C4-2B (cell line): ENCODE measurements at regions not wholly inside any gene's neighbourhood (a gene's known extent, or its start where the extent isn't known, plus 50 kb on each side); places are given as distances from the start of the nearest gene placed in this dataset.

Source experiments
- ZFX ChIP-seq: fragments of 450-650 bp; IDR thresholded peaks from 2 replicates; pipeline ENCODE4 v1.6.1; 2017
- TF ChIP-seq, protein P1 (sequence below): fragments of 450-650 bp; conservative IDR thresholded peaks from 2 replicates; pipeline ENCODE4 v1.5.1; 2017; ENCODE audit warnings: mild to moderate bottlenecking

DNA sequence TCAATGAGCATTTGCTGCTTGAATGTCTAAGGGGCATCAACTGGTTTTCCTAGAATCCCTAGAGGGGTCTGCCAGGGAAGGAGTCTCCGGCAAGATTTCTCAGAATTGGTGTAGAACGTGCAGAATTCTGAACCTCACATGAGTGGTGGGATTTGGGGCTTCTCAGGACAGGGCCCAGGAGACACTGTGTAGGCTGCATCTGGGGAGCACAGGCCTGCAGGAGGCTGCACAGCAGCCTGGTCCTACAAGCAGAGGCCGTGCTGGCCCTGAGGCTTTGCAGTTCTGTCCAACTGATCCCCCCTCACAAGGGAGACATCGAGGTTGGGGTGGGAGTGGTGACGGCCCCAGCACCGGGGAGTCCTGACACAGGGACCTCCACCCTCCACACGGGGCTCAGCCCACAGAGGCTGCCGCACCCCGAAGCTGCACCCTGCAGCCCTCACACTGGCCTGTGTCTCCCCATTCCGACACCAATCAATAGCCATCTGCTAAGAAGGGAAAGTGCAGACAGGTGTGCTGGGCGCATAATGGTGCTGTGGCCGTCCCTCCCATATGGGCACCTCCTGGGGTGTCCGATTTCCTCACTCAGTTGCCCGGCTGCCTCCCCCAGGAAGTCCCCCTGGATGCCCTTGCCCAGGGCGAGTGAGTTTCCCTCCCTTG lies 688.1 kb downstream of the BRD1 start:
- TF ChIP-seq, protein P1, sequence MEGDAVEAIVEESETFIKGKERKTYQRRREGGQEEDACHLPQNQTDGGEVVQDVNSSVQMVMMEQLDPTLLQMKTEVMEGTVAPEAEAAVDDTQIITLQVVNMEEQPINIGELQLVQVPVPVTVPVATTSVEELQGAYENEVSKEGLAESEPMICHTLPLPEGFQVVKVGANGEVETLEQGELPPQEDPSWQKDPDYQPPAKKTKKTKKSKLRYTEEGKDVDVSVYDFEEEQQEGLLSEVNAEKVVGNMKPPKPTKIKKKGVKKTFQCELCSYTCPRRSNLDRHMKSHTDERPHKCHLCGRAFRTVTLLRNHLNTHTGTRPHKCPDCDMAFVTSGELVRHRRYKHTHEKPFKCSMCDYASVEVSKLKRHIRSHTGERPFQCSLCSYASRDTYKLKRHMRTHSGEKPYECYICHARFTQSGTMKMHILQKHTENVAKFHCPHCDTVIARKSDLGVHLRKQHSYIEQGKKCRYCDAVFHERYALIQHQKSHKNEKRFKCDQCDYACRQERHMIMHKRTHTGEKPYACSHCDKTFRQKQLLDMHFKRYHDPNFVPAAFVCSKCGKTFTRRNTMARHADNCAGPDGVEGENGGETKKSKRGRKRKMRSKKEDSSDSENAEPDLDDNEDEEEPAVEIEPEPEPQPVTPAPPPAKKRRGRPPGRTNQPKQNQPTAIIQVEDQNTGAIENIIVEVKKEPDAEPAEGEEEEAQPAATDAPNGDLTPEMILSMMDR, result no peak
- no peak for TF ChIP-seq ZFX
